DND-41 (cell line): ENCODE measurements at regions not wholly inside any gene's neighbourhood (a gene's known extent, or its start where the extent isn't known, plus 50 kb on each side); places are given as distances from the start of the nearest gene placed in this dataset.

Experiments
- ATAC-seq: fragments of 200-7000 bp; cut with Tn5 transposase; 3 replicates; pipeline ENCODE4 v1.9.1; 2021; ENCODE audit warnings: low read depth; ENCODE audit not compliant: insufficient read depth
- DNase-seq: peaks from one replicate; pipeline ENCODE4 v3.0.0-alpha.2; 2020
- H2AFZ ChIP-seq: 2 replicates; pipeline ENCODE4 v1.6.0; 2012; ENCODE audit warnings: low read depth, low read length
- H3K27ac ChIP-seq: 2 replicates; pipeline ENCODE4 v1.5.1; 2012; ENCODE audit warnings: low read length, inconsistent platforms
- H3K27me3 ChIP-seq: fragments of 200-600 bp; sonication (generic); 2 replicates; pipeline ENCODE4 v1.6.0; 2012; ENCODE audit warnings: low read length, mild to moderate bottlenecking, inconsistent platforms; ENCODE audit not compliant: insufficient read depth, poor library complexity
- H3K36me3 ChIP-seq: 2 replicates; pipeline ENCODE4 v1.5.1; 2012; ENCODE audit warnings: low read length, inconsistent platforms; ENCODE audit not compliant: insufficient read depth
- H3K4me1 ChIP-seq: 2 replicates; pipeline ENCODE4 v1.5.1; 2012; ENCODE audit warnings: mild to moderate bottlenecking, low read length; ENCODE audit not compliant: insufficient read depth
- H3K4me2 ChIP-seq: 2 replicates; pipeline ENCODE4 v1.6.0; 2012; ENCODE audit warnings: mild to moderate bottlenecking, moderate library complexity, low read length, inconsistent platforms; ENCODE audit not compliant: insufficient read depth
- H3K4me3 ChIP-seq, 2 experiments: fragments of 200-600 bp in 1 of 2; shearing (Covaris generic) in 1 of 2; 2 replicates each; pipeline ENCODE4 v1.5.1; 2012 to 2016; ENCODE audit warnings: inconsistent platforms in 2 of 2, low read length in 2 of 2, mild to moderate bottlenecking in 2 of 2, low read depth in 1 of 2, moderate library complexity in 1 of 2
- H3K79me2 ChIP-seq: 2 replicates; pipeline ENCODE4 v1.6.0; 2012; ENCODE audit warnings: low read length, inconsistent platforms; ENCODE audit not compliant: insufficient read depth
- H3K9ac ChIP-seq: 2 replicates; pipeline ENCODE4 v1.6.0; 2012; ENCODE audit warnings: low read depth, mild to moderate bottlenecking, inconsistent platforms, low read length, moderate library complexity
- H3K9me3 ChIP-seq: 2 replicates; pipeline ENCODE4 v1.5.1; 2012; ENCODE audit warnings: low read length, moderate library complexity, mild to moderate bottlenecking, inconsistent platforms; ENCODE audit not compliant: insufficient read depth, severe bottlenecking
- H4K20me1 ChIP-seq: 2 replicates; pipeline ENCODE4 v1.6.0; 2012; ENCODE audit warnings: low read length; ENCODE audit not compliant: insufficient read depth
- EZH2 ChIP-seq: IDR thresholded peaks from 3 replicates; pipeline ENCODE4 v1.6.1; 2012; ENCODE audit warnings: borderline replicate concordance, low read depth, mild to moderate bottlenecking, moderate library complexity, low read length, inconsistent platforms; ENCODE audit not compliant: severe bottlenecking
- TF ChIP-seq, protein P1 (sequence below): IDR thresholded peaks from 2 replicates; pipeline ENCODE4 v1.5.1; 2012; ENCODE audit warnings: borderline replicate concordance, low read length, moderate library complexity, mild to moderate bottlenecking; ENCODE audit not compliant: poor library complexity, severe bottlenecking; ENCODE audit errors: extremely low read depth

GRCh38 chr9:31166516-31166915, 1217.9 kb upstream of the ACO1 start:
- TF ChIP-seq, protein P1, sequence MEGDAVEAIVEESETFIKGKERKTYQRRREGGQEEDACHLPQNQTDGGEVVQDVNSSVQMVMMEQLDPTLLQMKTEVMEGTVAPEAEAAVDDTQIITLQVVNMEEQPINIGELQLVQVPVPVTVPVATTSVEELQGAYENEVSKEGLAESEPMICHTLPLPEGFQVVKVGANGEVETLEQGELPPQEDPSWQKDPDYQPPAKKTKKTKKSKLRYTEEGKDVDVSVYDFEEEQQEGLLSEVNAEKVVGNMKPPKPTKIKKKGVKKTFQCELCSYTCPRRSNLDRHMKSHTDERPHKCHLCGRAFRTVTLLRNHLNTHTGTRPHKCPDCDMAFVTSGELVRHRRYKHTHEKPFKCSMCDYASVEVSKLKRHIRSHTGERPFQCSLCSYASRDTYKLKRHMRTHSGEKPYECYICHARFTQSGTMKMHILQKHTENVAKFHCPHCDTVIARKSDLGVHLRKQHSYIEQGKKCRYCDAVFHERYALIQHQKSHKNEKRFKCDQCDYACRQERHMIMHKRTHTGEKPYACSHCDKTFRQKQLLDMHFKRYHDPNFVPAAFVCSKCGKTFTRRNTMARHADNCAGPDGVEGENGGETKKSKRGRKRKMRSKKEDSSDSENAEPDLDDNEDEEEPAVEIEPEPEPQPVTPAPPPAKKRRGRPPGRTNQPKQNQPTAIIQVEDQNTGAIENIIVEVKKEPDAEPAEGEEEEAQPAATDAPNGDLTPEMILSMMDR, result no peak
- TF ChIP-seq EZH2, result no peak
- no peak for DNase-seq
- H4K20me1 ChIP-seq, result no peaks in the 10 kb centered on the region
- no peak overlapping the region for H3K9ac ChIP-seq
- no peaks in the 10 kb centered on the region for H3K4me1 ChIP-seq
- no peaks in the 10 kb centered on the region for H3K27me3 ChIP-seq
- H3K36me3 ChIP-seq, result no peaks in the 10 kb centered on the region
- no peak overlapping the region for H3K4me3 ChIP-seq
- no peak overlapping the region for H2AFZ ChIP-seq
- H3K4me2 ChIP-seq, result no peak overlapping the region
- no peaks in the 10 kb centered on the region for H3K9me3 ChIP-seq
- H3K79me2 ChIP-seq, result no peaks in the 10 kb centered on the region
- H3K27ac ChIP-seq, result no peak overlapping the region
- ATAC-seq, result no peak

GRCh38 chr9:31168161-31168560, 1216.3 kb upstream of the ACO1 start:
- no peaks in the 10 kb centered on the region for H3K4me1 ChIP-seq
- H3K27ac ChIP-seq, result no peak overlapping the region
- TF ChIP-seq, protein P1, result no peak
- TF ChIP-seq EZH2, result no peak
- no peaks in the 10 kb centered on the region for H4K20me1 ChIP-seq
- H3K36me3 ChIP-seq, result no peaks in the 10 kb centered on the region
- ATAC-seq (no peak), DNase-seq (no peak)
- no peak overlapping the region for H3K4me3 ChIP-seq
- no peaks in the 10 kb centered on the region for H3K9me3 ChIP-seq
- H3K79me2 ChIP-seq, result no peaks in the 10 kb centered on the region
- no peaks in the 10 kb centered on the region for H3K27me3 ChIP-seq
- no peak overlapping the region for H2AFZ ChIP-seq
- H3K4me2 ChIP-seq, result no peak overlapping the region
- no peak overlapping the region for H3K9ac ChIP-seq

DNA sequence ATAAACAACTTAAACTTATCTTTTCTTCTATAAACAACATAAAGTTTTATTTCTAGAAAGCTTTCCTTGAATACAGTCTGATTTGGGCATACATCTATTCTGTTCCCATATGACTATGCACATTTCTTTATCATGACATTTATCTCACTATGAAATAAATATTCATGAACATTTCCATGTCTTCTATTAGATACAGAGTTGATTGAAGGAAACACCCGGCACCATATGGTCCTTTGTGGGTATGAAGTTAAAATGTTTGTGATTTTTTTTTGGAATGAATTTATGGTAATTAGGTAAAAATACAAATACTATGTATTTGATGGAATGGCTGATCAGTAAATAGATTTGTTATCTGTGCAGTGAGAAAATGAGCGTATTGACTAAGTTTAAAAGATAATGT, 1209.8 kb upstream of the ACO1 start:
- no peak overlapping the region for H3K27ac ChIP-seq
- no peaks in the 10 kb centered on the region for H3K9me3 ChIP-seq
- H2AFZ ChIP-seq, result no peak overlapping the region
- no peak overlapping the region for H3K4me2 ChIP-seq
- H3K4me3 ChIP-seq, result no peak overlapping the region
- no peak overlapping the region for H3K9ac ChIP-seq
- H4K20me1 ChIP-seq, result no peaks in the 10 kb centered on the region
- H3K79me2 ChIP-seq, result no peaks in the 10 kb centered on the region
- DNase-seq, result no peak
- no peaks in the 10 kb centered on the region for H3K27me3 ChIP-seq
- no peak for ATAC-seq
- no peaks in the 10 kb centered on the region for H3K4me1 ChIP-seq
- no peaks in the 10 kb centered on the region for H3K36me3 ChIP-seq
- TF ChIP-seq, protein P1, result no peak
- no peak for TF ChIP-seq EZH2

- Histone ChIP-seq H3K27me3 (no peaks in the 10 kb centered on the region), H4K20me1 (no peaks in the 10 kb centered on the region), H3K4me1 (no peaks in the 10 kb centered on the region), H3K79me2 (no peaks in the 10 kb centered on the region), H3K4me2 (no peak overlapping the region), H3K36me3 (no peaks in the 10 kb centered on the region), H3K27ac (no peak overlapping the region), H3K4me3 (no peak overlapping the region), H3K9ac (no peak overlapping the region), H2AFZ (no peak overlapping the region), H3K9me3 (no peaks in the 10 kb centered on the region)
- ATAC-seq (no peak), DNase-seq (no peak)
- TF ChIP-seq, protein P1, result no peak
- no peak for TF ChIP-seq EZH2
Observed at GRCh38 chr9:31183866-31184265, 1200.6 kb upstream of the ACO1 start.
